ENCODE measurements at regions not wholly inside any gene's neighbourhood (a gene's known extent, or its start where the extent isn't known, plus 50 kb on each side); places are given as distances from the start of the nearest gene placed in this dataset.

- ChIA-PET POLR2A (no interaction called here), CTCF (ENCODE audit: low intra/inter-chr PET ratio) (no interaction called here)
- Histone ChIP-seq H3K4me1 (replicated peaks in 1 of 2; ENCODE audit: control insufficient read depth in 2 of 2, insufficient read depth in 2 of 2, low read length in 2 of 2) (no peaks in the 10 kb centered on the region), H3K27ac (ENCODE audit: extremely low read depth, low read depth, low read length) (no peak overlapping the region), H3K9me3 (replicated peaks; ENCODE audit: control insufficient read depth, insufficient read depth, low read depth, low read length) (peaks cover 1% of the 10 kb centered on the region; the same call in 1 of the 2 replicates), H3K27me3 (ENCODE audit: control insufficient read depth in 2 of 2, insufficient read depth in 2 of 2, low read length in 2 of 2) (no peaks in the 10 kb centered on the region), H4K20me1 (replicated peaks; ENCODE audit: control insufficient read depth, insufficient read depth, low read length) (no peaks in the 10 kb centered on the region), H3K4me3 (no peak overlapping the region), H2AFZ (ENCODE audit: low read depth, low read length) (no peak overlapping the region), H3K9me1 (ENCODE audit: control insufficient read depth, insufficient read depth, low read length) (no peaks in the 10 kb centered on the region), H3K4me2 (ENCODE audit: insufficient read depth, low read length) (no peak overlapping the region), H3K9ac (ENCODE audit: insufficient read depth in 1 of 2, low read depth in 2 of 2, low read length in 2 of 2) (no peak overlapping the region), H3K36me3 (ENCODE audit: control insufficient read depth, insufficient read depth, low read length) (no peaks in the 10 kb centered on the region), H3K79me2 (ENCODE audit: control insufficient read depth, insufficient read depth, low read length) (no peaks in the 10 kb centered on the region)
- intact Hi-C loops (cut with micrococcal nuclease) (no loop called here), in situ Hi-C loops (cut with MboI) (no loop called here)
- ATAC-seq (no peak), DNase-seq (ENCODE audit: extremely low read depth in 1 of 4, low spot score in 3 of 4) (no peak), FAIRE-seq (no peak)
- no TSS peak for BruUV-seq (replicated peaks)
- TF ChIP-seq SIN3B (IDR thresholded peaks at IDR 0.05; ENCODE audit: low read depth) (no peak), MTA2 (IDR thresholded peaks at IDR 0.05; ENCODE audit: low read depth) (no peak), CREB3 (tag; conservative IDR thresholded peaks at IDR 0.05; ENCODE audit: low read depth) (no peak), REST (IDR thresholded peaks at IDR 0.05; ENCODE audit: borderline replicate concordance) (no peak), REST (CRISPR knock-in tag; IDR thresholded peaks at IDR 0.05; ENCODE audit: low read depth) (no peak)
- WGBS (ENCODE audit: insufficient coverage, low coverage, missing lambda C conversion rate): 0% methylated on average over 3 of the region's 3 CpGs
Measured at GRCh38 chr7:34491899-34492298, 166.1 kb upstream of the NPSR1 start.
